ENCODE measurements at regions not wholly inside any gene's neighbourhood (a gene's known extent, or its start where the extent isn't known, plus 50 kb on each side); places are given as distances from the start of the nearest gene placed in this dataset.
A peak's percentile ranks its signal among the peaks of the same experiment; 100 is the strongest.

DNA sequence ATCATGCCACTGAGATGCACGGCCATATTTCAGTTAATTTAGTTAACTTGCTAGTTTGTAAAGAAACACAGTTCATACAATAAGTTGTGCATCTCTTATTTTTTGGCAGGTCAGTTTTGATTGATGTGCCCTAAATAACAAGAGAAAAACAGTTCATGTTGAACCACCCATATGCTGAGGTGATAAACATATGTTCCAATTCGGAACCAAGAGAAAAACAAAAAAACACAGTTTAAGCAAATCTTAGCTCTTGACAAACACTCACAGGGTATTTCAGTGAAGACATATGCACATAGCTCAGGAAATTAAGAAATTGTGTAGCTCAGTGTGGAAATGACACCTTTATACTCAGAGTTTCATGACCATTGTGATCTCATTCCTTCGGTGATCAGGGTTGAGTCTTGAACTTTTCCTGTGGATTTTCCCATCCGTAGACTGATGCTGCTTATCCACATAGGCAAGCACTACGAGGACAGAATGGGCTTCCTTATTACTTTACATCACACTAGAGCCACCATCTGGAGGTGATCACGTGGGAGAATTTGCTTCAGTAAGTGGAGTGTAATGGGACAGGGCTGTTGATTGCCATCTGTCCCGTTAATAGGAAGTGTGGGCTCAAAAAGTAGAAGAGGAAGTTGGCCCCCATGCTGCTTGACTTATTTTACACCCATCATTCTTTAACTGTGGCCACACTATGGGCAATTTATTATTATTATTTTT is 773.0 kb downstream of the MTRR start:
- no peak for DNase-seq (ENCODE audit: low read depth)

DNA sequence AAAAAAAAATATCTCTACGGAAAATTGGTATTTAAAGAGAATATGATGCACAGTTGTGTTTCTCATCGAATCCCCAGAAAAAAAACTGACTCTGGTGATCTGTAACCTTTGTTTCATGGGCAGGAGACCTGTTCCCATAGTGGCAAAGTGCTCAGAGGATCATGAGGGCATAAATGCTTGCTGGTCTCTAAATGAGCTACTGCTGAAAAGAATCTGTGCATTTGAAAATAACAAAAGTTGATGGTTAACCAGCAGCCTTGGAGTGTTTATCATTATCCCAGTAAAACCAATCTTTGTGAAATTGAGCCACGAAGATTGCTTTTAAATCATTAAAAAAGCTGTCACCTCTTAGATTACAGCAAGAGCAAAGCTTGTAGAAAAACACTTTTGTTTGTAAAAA is 775.4 kb downstream of the MTRR start:
- no peak for DNase-seq (ENCODE audit: low read depth)

DNA sequence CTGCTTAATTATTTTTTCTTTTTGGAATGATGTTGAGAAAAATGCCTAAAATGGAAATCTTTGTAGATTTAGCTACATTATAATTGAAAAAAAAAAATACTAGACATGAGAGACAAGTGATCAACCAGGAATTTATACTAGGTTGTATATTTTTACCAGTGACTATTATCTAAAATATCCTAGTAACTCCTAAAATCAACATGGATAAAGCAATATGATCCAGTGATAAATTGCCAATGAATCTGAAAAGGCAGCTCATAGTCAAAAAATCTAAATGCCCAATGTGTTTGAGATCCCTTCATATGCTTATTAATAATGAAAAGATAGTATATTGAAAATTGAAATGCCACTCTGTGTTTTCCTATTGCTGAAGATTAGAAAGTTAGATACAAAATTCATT is 778.2 kb downstream of the MTRR start:
- DNase-seq (ENCODE audit: low read depth): no peak

DNA sequence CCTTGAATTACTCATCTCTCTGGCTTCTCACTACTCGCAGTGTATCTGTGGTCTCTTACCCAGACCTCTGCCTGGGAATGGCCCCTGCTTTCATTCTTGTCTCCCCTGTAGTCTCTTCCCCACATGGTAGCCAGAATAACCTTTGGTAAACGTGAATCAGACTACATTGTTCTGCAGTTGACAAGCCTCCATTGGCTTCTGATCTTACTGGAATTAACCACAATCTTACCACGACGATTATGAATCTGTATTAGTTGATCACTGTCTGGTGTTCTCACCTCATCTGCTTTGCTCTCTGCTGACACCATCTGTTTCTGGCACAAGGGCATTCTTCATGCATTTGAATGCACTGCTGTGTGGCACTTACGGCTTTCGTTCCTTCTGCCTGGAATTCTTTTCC is 781.2 kb downstream of the MTRR start:
- no peak for DNase-seq (ENCODE audit: low read depth)

DNA sequence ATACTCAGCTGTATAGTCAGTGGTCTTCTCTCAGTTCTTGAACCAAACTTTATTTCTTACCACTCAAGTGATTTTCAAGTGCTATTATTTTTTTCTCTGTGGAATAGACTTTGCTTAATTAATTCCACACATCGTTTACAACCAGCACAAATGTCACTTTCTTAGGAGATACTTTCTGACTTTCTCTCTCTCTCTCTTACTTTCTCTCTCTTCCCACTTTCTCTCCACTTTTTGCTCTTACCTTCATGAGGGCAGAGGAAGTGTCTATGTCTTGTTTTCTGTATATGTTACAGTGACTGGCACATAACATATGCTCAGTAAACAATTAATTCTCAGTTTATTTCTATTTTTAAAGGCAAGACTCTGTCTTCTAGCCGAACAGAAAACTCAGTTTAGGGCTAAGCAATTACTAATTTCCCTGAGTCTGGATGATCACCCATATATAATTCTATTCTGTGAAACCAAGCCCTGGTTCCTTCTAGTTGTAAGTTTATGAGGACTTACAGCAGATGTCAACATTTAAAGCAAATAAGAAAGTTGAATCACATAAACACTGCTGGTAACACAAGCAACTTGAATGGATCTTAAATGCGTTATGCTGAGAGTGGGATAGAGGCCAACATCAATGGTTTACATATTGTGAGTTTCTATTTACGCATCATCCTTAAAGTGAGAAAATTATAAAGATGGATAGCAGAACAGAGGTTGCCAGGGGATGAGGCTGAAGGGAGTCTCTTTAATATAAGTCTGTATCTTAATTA is 791.4 kb downstream of the MTRR start:
- no peak for DNase-seq (ENCODE audit: low read depth)

DNA sequence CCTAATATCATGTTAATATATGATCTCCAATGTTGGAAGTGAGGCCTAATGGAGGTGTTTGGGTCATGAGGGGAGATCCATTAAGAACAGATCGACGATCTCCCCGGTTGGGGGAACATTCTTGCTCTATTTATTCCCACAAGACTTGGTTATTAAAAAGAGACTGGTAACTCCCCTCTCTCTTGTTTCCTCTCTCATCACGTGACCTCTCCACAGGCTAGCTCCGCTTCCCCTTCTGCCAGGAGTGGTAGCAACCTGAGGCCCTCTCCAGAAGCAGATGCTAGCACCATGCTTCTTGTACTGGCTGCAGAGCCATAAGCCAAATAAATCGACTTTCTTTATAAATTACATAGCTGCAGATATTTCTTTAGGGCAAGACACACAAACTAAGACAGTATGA is 794.4 kb downstream of the MTRR start:
- DNase-seq (ENCODE audit: low read depth): no peak

DNA sequence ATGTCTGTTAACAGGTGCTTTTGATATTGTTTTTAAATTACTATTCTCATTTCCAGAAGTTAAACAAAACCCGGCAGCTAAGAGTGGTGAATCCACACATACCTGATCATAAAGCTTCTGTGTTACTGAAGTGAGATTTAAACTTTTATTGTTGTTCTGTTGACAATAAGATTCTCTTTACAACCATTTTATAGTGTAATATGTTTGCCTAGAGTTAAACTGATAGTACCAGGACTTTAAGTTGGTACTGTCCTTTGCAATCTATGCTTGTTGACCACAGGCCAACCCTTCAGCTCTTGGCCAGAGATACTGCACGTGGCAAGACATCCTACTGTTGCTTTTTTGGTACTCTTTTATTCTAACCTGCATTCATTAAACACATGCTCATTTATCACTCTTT is 806.2 kb downstream of the MTRR start:
- DNase-seq (ENCODE audit: low read depth): no peak

DNA sequence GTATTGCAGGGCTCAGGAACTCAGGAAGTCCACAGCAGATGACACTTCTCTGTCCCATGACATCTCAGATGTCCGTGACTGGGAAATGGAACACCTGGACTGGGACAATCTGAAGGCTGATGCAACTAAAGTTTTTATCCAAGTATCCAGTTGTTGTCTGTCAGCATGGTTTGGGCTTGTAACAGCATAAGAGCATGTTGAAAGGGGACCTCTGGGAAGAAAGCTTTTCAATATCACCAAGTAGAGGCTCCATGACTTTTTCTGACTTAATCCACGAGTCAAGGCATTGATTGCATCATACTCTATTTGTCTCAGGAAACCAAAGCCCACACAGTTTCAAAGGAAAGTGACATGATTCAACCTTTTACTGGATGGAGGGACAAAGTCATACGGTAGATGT is 807.7 kb downstream of the MTRR start:
- DNase-seq (ENCODE audit: low read depth): no peak

DNA sequence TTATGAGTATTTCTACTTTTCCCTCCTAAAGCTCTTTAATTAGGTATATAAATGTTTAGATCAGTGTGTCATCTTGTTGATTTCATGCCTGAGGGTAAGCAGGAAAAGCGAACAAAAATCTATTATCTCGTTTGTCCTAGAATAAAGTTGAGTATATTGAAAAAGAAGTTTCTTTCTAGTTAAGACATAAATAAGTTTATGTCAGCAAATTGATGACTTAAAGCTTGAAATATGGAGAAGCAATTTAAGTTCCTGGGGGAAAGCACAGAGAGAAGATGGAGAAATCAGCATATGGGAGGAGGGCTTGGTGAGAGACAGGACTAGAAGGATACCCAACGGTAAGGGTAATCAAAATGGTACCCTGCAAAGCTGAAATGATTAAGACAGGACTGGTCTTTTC is 813.4 kb downstream of the MTRR start:
- no peak for DNase-seq (ENCODE audit: low read depth)

DNA sequence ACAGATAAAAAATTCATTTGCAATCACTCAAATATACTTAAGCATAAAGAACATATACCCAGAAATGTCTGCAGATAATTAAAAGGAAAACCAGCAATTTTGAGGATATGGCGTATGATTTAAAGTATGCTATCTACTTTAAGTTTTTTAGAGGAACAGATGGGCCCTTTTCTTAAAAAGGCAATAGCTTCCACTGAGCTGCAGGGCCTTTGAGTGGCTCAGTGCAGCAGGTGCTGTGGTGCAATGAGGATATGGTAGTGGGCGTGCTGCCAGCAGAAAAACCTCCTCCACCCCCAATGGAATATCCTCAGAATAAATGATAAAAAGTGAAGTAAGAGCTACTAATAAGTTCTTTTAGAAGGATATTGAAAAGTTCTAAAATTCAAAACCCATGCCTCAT is 814.5 kb downstream of the MTRR start:
- no peak for DNase-seq (ENCODE audit: low read depth)

DNA sequence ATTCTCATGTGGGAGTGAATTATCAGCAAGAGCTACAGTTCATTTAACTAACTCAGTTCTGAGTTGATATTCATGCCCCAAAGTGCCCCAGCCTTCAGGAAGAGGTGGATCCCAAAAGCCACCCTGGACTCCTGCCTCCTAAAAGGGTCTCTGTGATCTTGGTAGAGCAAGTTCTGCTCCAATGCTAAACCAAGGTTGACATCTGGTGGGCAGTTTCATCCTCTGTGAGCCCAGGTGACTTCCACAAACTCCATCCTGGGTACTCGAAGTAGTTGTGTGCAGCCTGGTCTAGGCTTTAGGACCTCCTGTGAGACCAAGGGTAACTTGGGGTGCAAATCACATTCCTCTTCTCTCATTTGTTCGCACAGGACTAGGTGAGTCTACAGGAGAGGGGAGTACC is 816.8 kb downstream of the MTRR start:
- no peak for DNase-seq (ENCODE audit: low read depth)

DNA sequence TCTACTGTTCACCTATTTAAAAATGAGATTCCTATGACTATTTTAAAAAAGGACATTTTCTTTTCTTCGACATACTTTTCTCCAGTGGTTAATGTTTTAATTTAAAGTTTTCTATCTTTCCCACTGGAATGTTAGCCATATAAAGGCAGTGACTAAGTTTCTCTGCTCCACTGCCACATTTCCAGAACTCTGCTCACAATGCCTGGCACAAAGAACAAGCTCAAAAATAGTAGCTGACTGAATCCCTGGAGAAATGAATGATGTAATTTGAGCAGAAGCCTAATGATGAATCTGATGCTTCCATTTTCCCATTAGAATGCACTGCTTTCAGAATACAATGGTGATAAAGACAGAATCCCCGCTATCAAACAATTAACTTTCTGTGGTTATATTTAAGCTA is 817.8 kb downstream of the MTRR start:
- DNase-seq (ENCODE audit: low read depth): peak; percentile 32

DNA sequence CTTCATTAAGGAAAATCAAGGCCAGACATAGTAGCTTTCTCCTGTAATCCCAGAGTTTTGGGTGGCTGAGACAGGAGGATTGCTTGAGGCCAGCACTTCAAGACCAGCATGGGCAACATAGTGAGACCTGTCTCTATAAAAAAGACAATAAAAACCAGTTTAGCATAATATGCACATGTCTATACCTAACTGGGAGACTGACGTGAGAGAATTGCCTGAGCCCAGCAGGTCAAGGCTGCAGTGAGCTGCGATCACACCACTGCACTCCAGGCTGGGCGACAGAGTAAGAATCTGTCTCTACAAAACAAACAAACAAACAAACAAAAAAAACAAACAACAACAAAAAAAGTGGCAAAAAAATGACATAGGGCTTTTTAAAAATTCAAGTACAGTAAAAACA is 820.8 kb downstream of the MTRR start:
- no peak for DNase-seq (ENCODE audit: low read depth)

DNA sequence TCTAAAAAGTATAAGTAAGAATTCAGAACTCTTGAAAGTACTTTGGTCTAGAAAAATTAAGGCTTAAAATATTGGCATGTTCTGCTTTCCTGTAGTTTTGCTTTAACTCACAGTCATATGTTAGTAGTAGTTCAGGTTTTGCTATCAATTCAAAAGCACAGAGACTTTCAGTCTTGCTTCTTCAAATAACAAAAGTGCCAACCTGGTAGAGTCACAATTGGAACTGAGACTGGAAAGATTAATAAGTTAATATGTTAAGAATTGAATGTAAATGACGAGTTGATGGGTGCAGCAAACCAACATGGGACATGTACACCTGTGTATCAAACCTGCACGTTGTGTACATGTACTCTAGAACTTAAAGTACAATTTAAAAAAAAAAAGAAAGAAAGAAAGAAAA is 822.3 kb downstream of the MTRR start:
- DNase-seq (ENCODE audit: low read depth): no peak

DNA sequence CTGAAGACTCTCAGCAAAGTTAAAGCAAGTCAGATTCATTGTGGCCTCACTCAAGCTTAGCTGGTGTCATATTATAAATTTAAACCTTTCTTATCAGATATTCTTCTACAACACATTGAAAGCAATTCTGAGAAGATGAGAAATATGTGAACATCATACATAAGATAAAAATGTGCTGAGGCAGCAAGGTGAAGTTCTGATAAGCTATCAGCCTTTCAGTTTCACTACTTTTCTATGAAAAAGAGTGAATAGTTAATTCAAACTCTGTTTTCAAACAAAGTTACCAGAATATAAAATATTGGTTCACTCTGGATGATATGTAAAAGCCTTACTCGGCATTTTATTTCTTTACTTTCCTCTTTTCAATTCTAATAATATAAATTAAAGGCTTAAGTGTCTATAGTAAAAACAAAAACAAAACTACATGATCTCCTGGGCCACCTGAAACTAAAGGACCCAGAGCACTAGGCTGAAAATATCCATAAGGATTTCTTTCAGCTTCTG is 824.4 kb downstream of the MTRR start:
- no peak for DNase-seq (ENCODE audit: low read depth)

DNA sequence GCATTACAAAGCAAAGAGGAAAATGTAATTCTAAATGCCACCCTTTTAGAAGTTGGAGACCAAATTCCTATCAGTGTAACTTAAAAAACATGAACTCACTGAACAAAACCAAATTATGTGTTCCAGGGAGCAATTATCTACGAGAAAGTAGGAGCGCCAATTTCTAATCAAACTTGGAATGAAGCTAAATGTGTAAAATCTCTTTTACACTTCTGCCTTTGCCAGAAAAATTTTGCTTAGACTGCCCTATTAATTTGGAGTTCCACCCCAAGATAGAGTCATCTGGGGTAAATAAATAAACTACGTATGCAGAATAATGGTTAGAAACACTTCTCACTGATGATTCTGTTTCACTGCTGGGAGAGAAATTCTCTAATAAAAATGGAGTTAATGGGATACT is 825.6 kb downstream of the MTRR start:
- DNase-seq (ENCODE audit: low read depth): no peak

DNA sequence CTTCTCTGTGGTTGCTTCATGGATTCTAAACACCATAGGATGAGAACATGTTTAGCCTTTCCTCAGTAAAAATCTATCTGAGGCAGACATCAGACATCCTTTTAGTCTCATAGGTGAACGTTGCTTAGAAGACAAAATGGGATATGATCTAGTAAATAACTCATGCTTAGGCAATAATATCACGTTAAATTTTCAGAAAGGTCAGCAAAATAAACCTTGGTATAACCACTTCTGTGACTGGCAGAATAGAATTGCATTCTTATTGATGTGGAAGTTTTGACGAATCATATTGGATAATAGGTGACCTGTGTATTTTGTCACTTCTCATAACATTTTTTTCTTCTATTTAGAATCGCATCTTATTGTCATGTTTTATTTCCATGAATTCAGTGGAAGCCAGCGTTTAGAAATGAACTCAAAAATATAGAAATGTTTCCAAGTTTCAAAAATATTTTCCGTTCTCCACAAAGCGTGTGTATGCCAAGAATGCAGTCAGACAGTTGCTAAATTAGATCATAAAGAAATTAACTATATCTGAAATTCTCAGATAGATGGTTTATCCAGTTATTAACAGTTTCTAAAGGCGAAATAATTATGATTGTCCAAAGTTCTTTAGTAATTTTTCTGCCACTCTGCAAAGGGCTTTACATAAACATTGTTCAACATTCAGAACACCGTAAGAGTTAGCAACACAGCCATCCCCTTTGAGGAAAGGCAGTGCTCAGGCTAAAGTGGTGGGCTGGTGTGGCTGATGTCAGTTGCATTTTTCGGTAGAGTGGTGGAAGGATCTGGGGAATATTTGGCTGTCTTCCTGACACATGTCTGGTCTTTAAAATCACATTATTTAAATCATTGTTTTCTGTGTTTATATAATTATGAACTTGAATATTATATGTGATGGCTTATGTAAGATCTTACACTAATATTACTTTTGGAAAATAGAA is 827.2 kb downstream of the MTRR start:
- no peak for DNase-seq (ENCODE audit: low read depth)

DNA sequence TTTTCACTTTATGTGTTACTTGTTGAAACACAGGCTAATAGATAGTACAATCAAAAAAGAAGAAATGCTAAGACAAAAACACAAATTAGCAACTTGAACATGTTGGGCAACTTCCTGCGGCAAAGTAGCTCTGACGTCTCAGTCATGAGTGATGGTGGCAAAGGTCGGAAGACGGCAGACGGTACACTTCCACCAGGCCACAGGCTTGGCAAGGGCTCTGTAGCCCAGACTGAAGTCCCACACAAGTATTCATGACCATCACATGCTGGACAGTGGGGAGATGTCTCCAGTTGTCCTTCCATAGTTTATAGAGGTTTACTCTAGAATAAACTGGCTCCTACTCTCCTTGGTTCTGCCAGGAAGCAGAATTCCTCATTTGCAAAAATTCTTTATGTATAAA is 831.3 kb downstream of the MTRR start:
- DNase-seq (ENCODE audit: low read depth): no peak

DNA sequence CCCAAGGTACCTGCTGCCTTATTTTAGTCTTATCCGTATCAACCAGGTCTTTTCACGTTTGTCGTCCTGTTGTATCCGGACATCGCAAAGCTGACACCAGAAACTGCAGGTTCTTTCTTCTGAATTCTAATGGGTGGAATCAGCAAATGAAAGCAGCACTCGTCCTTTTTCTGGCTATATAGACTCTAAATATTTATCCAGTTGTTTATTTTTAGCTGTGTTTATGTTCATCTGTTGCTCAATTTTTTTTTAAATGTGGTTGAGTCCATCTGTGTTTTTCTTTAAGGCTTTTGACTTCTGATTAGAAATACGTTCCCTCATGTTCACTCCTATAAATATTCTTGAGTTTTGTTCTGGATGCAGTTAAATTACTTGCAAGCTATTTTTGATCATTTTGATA is 831.7 kb downstream of the MTRR start:
- no peak for DNase-seq (ENCODE audit: low read depth)

DNA sequence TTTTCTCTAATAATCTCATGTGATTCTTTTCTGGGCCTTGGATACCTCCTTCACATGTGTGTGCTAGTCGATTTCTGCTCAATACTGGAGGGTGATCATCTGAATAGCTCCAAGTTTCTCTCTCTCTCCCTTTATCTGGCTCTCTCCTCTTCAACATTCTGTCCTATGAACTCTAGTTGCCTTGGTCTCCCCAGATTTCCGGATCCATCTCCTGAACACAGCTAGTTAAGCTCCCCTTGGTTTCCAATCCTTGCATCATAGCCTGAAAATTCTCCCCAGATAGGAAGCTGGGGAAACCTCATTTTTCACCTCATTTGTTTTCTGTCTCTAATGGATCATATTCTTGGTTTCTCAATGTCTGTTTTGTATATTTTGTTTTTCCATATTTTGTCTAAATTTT is 832.3 kb downstream of the MTRR start:
- DNase-seq (ENCODE audit: low read depth): no peak

DNA sequence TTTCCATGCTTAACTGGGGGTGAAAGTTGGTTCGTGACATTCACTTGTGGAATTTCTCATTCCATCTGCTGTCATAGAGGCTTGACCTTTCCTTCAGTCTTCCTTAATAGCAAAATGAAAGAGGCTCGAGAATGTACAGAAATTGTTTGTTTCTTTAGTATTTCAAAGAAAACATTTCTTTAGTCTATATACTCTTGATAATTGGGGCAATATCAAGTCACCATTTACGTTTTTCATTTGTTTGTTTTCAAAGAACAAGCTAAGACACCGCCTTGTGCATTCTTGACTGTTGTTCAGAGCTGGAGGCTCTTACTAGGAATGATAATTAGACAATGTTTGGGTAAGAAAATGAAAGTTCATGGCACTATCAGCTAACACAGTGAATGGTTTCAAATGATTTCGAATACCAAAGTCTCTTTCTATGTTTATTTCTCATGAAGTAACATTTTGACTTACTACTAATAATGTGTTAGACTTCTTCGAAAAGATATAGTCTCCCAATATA is 835.4 kb downstream of the SEMA5A start:
- DNase-seq (ENCODE audit: low read depth): no peak

DNA sequence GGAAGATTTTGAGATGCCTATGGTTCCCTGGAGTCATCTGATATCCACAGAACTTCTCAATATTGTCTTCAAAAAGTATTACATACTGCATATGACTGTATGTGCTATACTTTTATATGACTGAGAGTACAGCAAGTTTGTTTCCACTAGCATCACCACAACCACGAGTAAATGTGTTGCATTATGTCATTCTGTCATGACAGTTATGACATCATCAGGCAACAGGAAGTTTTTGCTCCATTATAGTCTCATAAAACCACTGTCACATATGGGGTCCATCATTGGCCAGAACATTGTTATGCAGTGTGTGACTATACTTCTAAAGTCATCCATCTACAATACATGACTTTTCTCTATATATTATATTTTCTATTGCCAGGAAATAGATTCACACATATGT is 831.7 kb downstream of the SEMA5A start:
- no peak for DNase-seq (ENCODE audit: low read depth)

Data from fibroblast of the conjunctiva (primary cell).